AG10803 (cell line): ENCODE measurements at regions not wholly inside any gene's neighbourhood (a gene's known extent, or its start where the extent isn't known, plus 50 kb on each side); places are given as distances from the start of the nearest gene placed in this dataset.
"Not testable (repeated sequence)": the region's sequence is repeated elsewhere in the genome, so short reads cannot be mapped to it uniquely, and the experiment has no call there.

Experiments used
- DNase-seq: peaks from one replicate; pipeline ENCODE4 v3.0.0; 2010; ENCODE audit warnings: low read depth
- H3K4me3 ChIP-seq: 2 replicates; pipeline ENCODE4 v1.5.1; 2011; ENCODE audit warnings: mild to moderate bottlenecking, low read length, control low read depth
- CTCF ChIP-seq: conservative IDR thresholded peaks from 2 replicates; pipeline ENCODE4 v1.5.1; 2011; ENCODE audit warnings: mild to moderate bottlenecking, low read length, control low read depth, inconsistent platforms

GRCh38 chr13:90883592-90883991 lies 463.9 kb upstream of the MIR17HG start:
- no peak for DNase-seq
- H3K4me3 ChIP-seq: no peak overlapping the region
- no peak for TF ChIP-seq CTCF

GRCh38 chr13:90884066-90884465 lies 463.4 kb upstream of the MIR17HG start:
- no peak for TF ChIP-seq CTCF
- DNase-seq: no peak
- no peak overlapping the region for H3K4me3 ChIP-seq

GRCh38 chr13:90889906-90890834 lies 457.3 kb upstream of the MIR17HG start:
- H3K4me3 ChIP-seq: no peak overlapping the region
- no peak for DNase-seq
- no peak for TF ChIP-seq CTCF

GRCh38 chr13:90891329-90891728 lies 456.2 kb upstream of the MIR17HG start:
- DNase-seq: no peak
- H3K4me3 ChIP-seq: no peak overlapping the region
- no peak for TF ChIP-seq CTCF

DNA sequence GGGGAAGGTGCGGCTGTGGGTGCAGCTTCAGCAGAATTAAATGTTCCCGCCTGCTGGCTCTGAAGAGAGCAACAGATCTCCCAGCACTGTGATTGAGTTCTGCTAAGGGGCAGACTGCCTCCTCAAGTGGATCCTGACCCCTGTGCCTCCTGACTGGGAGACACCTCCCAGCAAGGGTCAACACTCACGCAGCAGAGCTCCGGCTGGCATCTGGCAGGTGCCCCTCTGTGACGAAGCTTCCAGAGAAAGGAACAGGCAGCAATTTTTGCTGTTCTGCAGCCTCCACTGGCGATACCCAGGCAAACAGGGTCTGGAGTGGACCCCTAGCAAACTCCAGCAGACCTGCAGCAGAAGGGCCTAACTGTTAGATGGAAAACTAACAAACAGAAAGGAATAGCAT lies 454.3 kb upstream of the MIR17HG start:
- not testable (repeated sequence) for DNase-seq, H3K4me3 ChIP-seq

DNA sequence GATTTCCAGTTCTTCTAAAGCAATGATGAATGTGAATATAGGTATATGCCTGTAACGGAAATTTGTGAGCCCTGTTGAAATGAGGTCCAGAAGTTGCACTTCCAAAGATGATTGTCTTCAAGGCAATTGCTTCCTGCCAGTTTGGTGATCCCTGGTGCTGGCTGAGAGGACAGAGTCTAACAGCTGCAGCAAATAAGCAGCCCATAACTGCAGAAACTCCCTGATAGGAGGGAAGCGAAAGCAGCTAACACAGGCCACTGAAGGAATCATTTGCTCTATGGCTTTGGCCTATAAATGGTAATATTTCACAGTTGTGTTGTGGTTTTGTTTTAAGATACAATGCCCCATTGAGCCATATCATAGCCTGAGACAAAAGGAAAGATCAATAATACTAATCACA lies 451.5 kb upstream of the MIR17HG start:
- no peak for DNase-seq
- TF ChIP-seq CTCF: no peak
- no peak overlapping the region for H3K4me3 ChIP-seq

DNA sequence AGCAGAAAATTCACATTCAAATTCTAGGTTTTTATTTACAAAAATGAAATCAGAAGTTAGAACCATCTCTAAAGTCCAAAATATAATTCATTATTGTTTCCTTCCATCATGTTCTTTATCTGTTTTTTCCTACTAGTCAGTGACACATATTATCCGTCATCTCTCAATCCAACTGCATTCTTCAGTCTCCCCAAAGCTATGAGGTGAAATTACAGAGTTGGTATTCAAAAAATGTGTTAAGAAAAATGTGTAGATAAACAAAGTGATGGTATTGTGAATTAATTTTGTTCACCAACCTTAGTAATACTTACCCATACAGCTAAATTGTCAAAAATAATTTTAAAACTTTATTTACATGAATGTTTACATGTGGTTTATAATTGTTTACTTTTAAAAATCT lies 448.7 kb upstream of the MIR17HG start:
- TF ChIP-seq CTCF: no peak
- no peak overlapping the region for H3K4me3 ChIP-seq
- DNase-seq: no peak
